GM20000 (cell line): ENCODE measurements at regions not wholly inside any gene's neighbourhood (a gene's known extent, or its start where the extent isn't known, plus 50 kb on each side); places are given as distances from the start of the nearest gene placed in this dataset.

Source experiments
- DNase-seq: peaks from one replicate; pipeline ENCODE4 v3.0.0; 2012; ENCODE audit warnings: low spot score
- TF ChIP-seq, protein P1 (sequence below): IDR thresholded peaks from 2 replicates; pipeline ENCODE4 v1.5.1; 2012; ENCODE audit warnings: mild to moderate bottlenecking, control low read depth; ENCODE audit errors: extremely low read depth, missing control alignments

DNA sequence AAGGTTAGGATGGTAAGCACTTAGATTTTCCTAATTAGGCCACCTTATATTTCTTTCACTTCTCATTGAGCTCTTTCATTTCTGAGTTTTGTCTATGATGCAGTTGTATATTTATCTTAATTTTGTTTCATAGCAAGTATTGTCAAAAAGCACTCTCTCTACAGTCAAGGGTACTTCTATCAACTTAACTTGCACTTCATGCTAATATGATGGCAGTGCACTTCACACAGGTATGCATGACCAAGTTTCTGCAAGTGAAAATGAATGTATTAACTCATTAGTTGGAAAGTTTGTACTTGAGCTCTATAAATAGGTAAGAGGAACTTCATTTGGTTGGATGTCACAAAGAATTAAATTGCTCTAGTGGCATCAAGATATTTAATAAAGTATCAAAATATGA lies 51.5 kb upstream of the CDH19 start:
- TF ChIP-seq, protein P1, sequence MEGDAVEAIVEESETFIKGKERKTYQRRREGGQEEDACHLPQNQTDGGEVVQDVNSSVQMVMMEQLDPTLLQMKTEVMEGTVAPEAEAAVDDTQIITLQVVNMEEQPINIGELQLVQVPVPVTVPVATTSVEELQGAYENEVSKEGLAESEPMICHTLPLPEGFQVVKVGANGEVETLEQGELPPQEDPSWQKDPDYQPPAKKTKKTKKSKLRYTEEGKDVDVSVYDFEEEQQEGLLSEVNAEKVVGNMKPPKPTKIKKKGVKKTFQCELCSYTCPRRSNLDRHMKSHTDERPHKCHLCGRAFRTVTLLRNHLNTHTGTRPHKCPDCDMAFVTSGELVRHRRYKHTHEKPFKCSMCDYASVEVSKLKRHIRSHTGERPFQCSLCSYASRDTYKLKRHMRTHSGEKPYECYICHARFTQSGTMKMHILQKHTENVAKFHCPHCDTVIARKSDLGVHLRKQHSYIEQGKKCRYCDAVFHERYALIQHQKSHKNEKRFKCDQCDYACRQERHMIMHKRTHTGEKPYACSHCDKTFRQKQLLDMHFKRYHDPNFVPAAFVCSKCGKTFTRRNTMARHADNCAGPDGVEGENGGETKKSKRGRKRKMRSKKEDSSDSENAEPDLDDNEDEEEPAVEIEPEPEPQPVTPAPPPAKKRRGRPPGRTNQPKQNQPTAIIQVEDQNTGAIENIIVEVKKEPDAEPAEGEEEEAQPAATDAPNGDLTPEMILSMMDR = no peak
- DNase-seq = no peak
